HAP-1 (cell line): ENCODE measurements at regions not wholly inside any gene's neighbourhood (a gene's known extent, or its start where the extent isn't known, plus 50 kb on each side); places are given as distances from the start of the nearest gene placed in this dataset.
"Not testable (repeated sequence)": the region's sequence is repeated elsewhere in the genome, so short reads cannot be mapped to it uniquely, and the experiment has no call there.

ENCODE experiments used
- DNase-seq, 2 experiments: peaks; one replicate each; pipeline ENCODE4 v3.0.0-alpha.2; 2016 to 2020; ENCODE audit warnings: low spot score in 2 of 2
- H3K27me3 ChIP-seq: fragments of 250-450 bp; sonication (Bioruptor Pico); 2 replicates; pipeline ENCODE4 v1.5.1; 2020; ENCODE audit warnings: low read depth, mild to moderate bottlenecking, moderate library complexity
- H3K36me3 ChIP-seq: fragments of 250-450 bp; sonication (Bioruptor Pico); replicated peaks from 2 replicates; pipeline ENCODE4 v1.5.1; 2020; ENCODE audit warnings: mild to moderate bottlenecking
- H3K4me1 ChIP-seq: fragments of 250-450 bp; sonication (Bioruptor Pico); 2 replicates; pipeline ENCODE4 v1.5.1; 2020; ENCODE audit warnings: mild to moderate bottlenecking
- H3K4me3 ChIP-seq: fragments of 250-450 bp; sonication (Bioruptor Pico); 2 replicates; pipeline ENCODE4 v1.5.1; 2020; ENCODE audit warnings: mild to moderate bottlenecking, moderate library complexity
- H3K9me3 ChIP-seq: fragments of 250-450 bp; sonication (Bioruptor Pico); 2 replicates; pipeline ENCODE4 v1.5.1; 2020; ENCODE audit warnings: mild to moderate bottlenecking, moderate library complexity
- in situ Hi-C: fragments of 300-500 bp; cut with MboI; formaldehyde crosslinking; loops from 3 replicates; pipeline ENCODE4 v1.14.3; 2020; ENCODE audit warnings: low sequenced_read_pairs, inconsistent platforms, mixed read lengths

DNA sequence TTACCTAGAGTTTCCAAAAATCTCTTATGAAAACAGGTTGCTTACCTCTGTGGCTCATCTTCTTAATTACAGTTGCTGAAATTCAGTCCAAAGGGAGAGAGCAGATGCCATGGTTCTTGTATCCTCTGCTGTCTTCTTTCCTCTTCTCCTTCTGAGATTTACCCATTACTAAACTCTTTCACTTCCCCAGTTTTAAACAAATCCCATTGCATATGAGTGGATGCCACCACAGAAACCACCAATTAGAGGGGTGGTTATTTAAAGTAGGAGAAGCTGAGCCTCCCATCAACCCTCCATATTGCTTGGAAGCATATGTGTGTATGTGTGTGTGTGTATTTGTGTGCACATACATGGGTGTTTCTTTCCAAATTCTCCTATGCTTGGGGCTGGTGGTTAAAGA lies 128.5 kb upstream of the KCNK1 start:
- Histone ChIP-seq H3K36me3 (no peaks in the 10 kb centered on the region), H3K4me3 (no peak overlapping the region), H3K4me1 (no peaks in the 10 kb centered on the region), H3K27me3 (no peaks in the 10 kb centered on the region), H3K9me3 (no peaks in the 10 kb centered on the region)
- no peak for DNase-seq
- in situ Hi-C loops = no loop called here

DNA sequence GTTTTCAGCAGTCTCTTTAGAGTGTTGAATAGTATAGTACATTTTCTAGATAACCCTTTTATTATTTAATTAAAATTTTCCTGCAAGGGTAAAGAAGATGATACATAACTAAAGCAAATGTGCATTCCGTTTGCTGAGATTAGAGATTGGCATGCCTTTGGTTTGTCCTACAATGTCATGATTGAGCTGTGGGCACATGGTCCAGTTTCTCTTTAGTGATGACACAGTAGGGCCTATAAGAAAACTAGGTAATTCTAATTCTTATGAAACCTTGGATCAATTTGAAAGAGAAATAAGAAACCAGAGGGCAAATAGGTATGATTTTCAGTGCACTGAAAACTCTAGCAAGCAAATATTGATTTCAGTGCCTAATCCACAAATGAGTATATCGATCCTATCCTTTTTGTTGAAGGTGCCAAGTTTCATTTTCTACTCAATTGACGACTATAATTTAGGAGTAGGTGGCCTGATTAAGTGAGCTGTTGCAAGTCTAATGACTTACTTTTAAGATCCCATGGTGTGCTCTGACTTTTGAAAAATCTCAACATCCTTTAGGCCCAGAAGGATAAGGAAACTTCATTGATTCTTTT lies 128.0 kb upstream of the KCNK1 start:
- no peaks in the 10 kb centered on the region for H3K27me3 ChIP-seq
- DNase-seq = no peak
- H3K4me3 ChIP-seq = no peak overlapping the region
- H3K36me3 ChIP-seq = no peaks in the 10 kb centered on the region
- H3K9me3 ChIP-seq = no peaks in the 10 kb centered on the region
- in situ Hi-C loops = no loop called here
- H3K4me1 ChIP-seq = no peaks in the 10 kb centered on the region

DNA sequence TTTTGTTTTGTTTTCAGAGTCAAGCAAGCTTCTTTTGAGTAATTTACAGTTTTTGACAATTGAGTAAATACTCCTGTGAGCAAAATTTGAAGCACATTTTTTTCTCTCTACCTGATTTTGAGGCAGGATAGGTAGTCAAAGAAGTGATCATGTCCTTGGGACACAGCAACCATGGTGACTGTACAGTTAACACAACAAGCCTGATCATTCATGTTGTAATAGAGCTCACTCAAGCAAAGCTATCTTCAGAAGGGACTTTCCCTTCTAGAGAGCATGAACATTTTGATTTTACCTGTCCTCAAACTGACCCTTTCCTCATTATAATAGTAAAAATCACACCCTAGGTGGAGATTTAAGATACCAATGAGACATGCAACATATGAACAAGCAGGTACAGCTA lies 126.5 kb upstream of the KCNK1 start:
- H3K4me1 ChIP-seq = no peaks in the 10 kb centered on the region
- H3K27me3 ChIP-seq = no peaks in the 10 kb centered on the region
- H3K9me3 ChIP-seq = no peaks in the 10 kb centered on the region
- no peak for DNase-seq
- H3K36me3 ChIP-seq = no peaks in the 10 kb centered on the region
- H3K4me3 ChIP-seq = no peak overlapping the region
- in situ Hi-C loops = no loop called here

DNA sequence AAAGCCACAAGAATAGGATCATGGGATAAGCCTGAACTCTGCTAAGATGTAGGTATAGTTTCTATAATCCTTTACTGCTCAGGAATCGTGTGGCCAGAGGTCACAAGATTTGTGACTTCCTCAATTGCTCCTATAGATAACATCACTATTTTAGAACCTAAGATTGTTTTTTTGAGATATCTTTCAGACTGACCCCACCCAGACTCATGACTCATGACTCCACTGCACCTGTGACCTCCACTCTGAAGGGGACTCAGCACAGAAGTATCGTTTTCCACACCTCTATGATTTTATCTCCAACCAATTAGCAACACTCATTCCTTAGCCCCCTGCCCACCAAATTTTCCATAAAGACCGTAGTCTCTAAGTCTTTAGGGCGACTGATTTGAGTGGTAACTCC lies 124.5 kb upstream of the KCNK1 start:
- in situ Hi-C loops = no loop called here
- Histone ChIP-seq H3K4me3 (no peak overlapping the region), H3K4me1 (no peaks in the 10 kb centered on the region), H3K36me3 (no peaks in the 10 kb centered on the region), H3K27me3 (no peaks in the 10 kb centered on the region), H3K9me3 (no peaks in the 10 kb centered on the region)
- no peak for DNase-seq

DNA sequence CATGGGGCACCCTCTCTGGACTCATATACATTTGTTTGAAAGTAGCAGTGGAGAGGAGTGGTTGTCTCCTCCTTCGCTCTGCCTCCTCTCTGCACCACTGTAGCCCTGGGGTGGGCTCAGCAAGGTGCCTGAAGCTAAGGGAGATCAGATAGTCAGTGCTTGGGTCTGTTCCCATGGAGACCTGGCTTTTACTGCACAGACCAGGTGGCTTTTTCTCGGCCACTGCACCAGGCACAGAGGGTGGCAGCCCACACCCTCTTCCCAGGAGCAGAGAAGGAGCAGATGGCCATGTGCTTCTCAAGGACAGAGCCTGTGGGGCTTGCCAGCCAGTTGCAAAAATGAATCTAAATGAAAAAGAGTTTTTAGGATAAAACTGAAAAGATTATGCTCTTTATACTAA lies 123.4 kb upstream of the KCNK1 start:
- Histone ChIP-seq H3K4me1 (no peaks in the 10 kb centered on the region), H3K4me3 (no peak overlapping the region), H3K9me3 (no peaks in the 10 kb centered on the region), H3K36me3 (no peaks in the 10 kb centered on the region), H3K27me3 (no peaks in the 10 kb centered on the region)
- in situ Hi-C loops = no loop called here
- DNase-seq = no peak

DNA sequence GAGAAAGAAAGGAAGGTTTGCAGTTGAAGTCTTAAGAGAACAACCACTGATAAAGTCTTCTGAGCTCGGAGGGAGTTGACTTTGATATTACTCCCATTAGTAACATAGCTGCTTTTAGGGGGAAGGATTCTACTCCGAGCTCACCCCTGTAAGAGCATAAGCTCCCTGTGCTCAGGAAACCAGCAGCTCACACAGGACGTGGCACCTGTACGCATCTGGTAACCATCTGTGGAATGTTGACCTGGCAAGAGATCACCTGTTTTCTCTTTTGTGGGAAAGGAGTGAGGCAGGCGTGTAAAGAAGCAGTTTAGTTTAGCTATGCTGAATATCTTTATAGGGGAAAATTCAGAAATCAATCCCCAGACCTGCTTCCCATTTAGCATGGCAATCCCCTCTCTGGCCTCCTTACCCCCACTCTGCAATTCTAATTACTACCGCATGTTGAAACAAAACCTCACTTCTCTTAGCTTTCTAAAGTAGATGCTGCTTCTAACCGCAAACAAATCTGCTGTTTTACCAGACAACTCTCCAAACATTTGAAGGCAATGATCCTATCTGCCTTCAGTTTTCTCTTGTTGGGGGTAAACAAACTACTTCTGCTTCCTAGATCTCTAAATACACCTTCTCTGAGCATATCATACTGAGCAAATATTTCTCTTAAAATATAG lies 121.8 kb upstream of the KCNK1 start:
- H3K4me3 ChIP-seq = no peak overlapping the region
- in situ Hi-C loops = no loop called here
- no peaks in the 10 kb centered on the region for H3K27me3 ChIP-seq
- H3K9me3 ChIP-seq = no peaks in the 10 kb centered on the region
- no peaks in the 10 kb centered on the region for H3K36me3 ChIP-seq
- no peak for DNase-seq
- H3K4me1 ChIP-seq = no peaks in the 10 kb centered on the region

DNA sequence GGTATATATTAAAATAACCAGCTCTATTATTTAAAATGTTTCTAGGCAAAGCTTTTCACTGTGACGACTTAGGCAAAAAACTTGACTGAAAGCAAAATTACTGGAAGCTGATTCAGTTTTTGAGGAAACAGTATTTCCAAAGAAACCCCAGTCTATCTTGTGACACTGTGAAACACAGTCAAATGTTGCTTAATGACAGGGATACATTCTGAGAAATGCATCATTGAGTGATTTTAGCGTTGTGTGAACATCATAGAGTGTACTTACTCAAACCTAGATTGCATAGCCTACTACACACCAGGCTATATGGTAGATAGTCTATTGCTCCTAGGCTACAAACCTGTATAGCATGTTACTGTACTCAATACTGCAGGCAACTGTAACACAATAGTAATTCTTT lies 116.9 kb upstream of the KCNK1 start:
- in situ Hi-C loops = no loop called here
- no peak overlapping the region for H3K4me3 ChIP-seq
- H3K36me3 ChIP-seq = no peaks in the 10 kb centered on the region
- no peaks in the 10 kb centered on the region for H3K9me3 ChIP-seq
- no peaks in the 10 kb centered on the region for H3K27me3 ChIP-seq
- H3K4me1 ChIP-seq = no peaks in the 10 kb centered on the region
- DNase-seq = no peak

DNA sequence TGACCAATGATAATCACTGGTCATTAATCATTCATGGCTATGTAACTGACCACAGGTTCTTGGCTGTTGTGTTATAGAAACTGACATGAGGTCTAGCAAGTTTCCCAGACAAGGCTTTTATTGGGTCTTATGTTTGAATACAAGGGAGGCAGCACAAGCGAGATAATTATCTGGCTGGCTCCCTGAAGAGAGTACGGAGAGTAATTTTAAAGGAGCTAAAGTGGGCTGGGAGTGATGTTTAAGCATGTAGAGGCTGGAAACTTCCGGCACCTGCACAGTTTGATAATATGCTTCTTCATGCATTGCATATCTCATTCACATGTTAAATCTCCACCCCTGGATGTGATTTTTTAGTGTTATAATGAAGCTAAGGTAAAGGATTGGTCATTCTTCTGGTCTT lies 116.2 kb upstream of the KCNK1 start:
- Histone ChIP-seq H3K4me1 (no peaks in the 10 kb centered on the region), H3K4me3 (no peak overlapping the region), H3K27me3 (no peaks in the 10 kb centered on the region), H3K36me3 (no peaks in the 10 kb centered on the region), H3K9me3 (no peaks in the 10 kb centered on the region)
- in situ Hi-C loops = no loop called here
- no peak for DNase-seq

DNA sequence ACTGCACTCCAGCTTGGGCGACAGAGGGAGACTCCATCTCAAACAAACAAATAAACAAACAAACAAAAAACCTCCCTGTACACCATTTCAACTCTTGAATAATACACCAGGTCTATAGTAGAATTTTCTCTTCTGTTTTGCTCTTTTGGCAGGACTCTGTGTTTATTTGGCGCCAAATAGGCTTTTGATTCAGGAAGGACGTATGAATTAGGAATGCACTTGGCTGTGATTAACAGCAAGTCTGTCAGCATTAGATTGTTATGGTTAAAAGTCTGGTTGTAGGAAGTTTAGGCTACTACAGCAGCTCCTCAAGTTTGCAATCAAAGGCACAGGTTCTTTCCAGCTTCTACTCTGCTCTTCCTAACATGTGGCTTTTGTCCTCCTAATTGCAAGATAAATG lies 113.8 kb upstream of the KCNK1 start:
- in situ Hi-C loops = no loop called here
- Histone ChIP-seq H3K9me3 (no peaks in the 10 kb centered on the region), H3K36me3 (no peaks in the 10 kb centered on the region), H3K4me1 (no peaks in the 10 kb centered on the region), H3K4me3 (no peak overlapping the region), H3K27me3 (no peaks in the 10 kb centered on the region)
- no peak for DNase-seq

DNA sequence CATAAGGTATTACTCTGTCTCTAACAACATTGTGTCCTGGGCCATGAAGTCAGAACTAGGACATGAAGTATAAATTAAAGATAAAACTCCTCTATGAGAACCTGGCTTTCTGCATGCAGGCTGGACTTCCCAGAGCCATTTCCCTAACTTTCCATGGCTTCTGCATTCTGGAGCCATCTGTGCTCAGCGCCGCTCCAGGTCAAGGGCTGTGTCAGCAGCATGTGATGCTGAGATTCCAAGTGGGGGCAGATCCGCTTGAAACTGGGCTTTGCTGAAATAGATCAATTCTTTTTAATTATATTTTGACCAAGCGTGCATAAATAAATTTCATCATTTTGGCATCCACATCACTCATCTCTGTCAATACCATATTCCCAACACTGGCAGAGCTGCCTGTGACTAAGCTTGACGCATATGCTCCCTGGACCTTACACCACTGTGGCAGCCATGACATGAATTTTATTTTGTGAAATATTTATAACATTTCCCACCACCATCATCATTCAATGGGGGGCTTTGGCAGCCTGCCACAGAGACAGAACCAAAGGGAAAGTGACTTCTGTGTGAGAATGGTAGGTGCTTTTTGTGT lies 110.4 kb upstream of the KCNK1 start:
- Histone ChIP-seq H3K4me1 (no peaks in the 10 kb centered on the region), H3K9me3 (no peaks in the 10 kb centered on the region)
- no peak for DNase-seq

DNA sequence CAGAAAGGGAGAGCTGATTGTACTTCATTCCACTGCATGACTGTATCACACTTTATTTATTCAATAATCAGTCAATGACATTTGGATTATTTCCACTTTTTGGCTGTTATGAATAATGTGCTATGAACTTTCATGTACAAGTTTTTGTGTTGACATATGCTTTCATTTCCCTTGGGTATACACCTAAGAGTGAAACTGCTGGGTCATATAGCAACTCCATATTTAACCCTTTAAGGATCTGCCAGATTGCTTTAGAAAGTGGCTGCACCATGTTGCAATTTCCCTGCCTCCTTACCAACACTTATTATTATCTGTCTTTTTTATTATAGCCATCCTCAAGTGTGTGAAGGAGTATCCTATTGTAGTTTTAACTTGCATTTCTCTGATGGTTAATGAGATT lies 108.8 kb upstream of the KCNK1 start:
- Histone ChIP-seq H3K36me3 (no peaks in the 10 kb centered on the region), H3K4me1 (no peaks in the 10 kb centered on the region), H3K27me3 (0 out of 2 replicates have a peak, but pooled peaks cover 2% of the 10 kb centered on the region), H3K4me3 (no peak overlapping the region), H3K9me3 (no peaks in the 10 kb centered on the region)
- in situ Hi-C loops = no loop called here
- DNase-seq = no peak

More for the DNA sequence above, 110.4 kb upstream of the KCNK1 start:
- in situ Hi-C loops = no loop called here
- Histone ChIP-seq H3K36me3 (no peaks in the 10 kb centered on the region), H3K27me3 (no peaks in the 10 kb centered on the region), H3K4me3 (no peak overlapping the region)

DNA sequence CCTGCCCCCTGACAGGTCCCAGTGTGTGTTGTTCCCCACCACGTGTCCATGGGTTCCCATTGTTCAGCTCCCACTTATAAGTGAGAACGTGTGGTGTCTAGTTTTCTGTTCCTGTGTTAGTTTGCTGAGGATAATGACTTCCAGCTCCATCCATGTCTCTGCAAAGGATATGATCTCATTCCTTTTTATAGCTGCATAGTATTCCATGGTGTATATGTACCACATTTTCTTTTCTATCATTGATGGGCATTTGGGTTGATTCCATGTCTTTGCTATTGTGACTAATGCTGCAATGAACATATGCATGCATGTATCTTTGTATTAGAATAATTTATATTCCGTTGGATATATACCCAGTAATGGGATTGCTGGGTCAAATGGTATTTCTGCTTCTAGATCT lies 108.0 kb upstream of the KCNK1 start:
- H3K9me3 ChIP-seq, H3K36me3 ChIP-seq, DNase-seq, H3K27me3 ChIP-seq, in situ Hi-C loops, H3K4me1 ChIP-seq, H3K4me3 ChIP-seq: not testable (repeated sequence)

DNA sequence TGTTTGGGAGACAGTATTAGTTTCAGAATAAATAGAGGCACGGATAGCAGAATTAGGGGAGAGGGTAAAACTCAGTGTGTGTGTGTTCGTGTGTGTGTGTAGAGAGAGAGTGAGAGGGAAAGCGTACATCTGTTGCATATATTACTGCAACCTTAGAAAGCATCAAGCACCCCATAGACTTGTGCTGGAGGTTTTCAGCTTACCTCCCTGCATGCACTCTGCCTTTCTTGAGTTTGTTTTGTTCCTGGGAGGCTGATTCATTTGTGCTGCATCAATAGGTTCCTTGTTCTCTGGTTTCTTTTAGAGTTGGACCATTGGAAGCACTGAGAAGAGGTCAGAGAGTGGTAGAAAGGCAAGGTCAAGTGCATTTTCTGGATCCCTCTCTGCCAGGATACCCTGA lies 104.4 kb upstream of the KCNK1 start:
- H3K36me3 ChIP-seq = no peaks in the 10 kb centered on the region
- H3K27me3 ChIP-seq = 0 out of 2 replicates have a peak, but pooled peaks cover 2% of the 10 kb centered on the region
- no peaks in the 10 kb centered on the region for H3K4me1 ChIP-seq
- no peaks in the 10 kb centered on the region for H3K9me3 ChIP-seq
- no peak overlapping the region for H3K4me3 ChIP-seq
- in situ Hi-C loops = no loop called here
- no peak for DNase-seq

DNA sequence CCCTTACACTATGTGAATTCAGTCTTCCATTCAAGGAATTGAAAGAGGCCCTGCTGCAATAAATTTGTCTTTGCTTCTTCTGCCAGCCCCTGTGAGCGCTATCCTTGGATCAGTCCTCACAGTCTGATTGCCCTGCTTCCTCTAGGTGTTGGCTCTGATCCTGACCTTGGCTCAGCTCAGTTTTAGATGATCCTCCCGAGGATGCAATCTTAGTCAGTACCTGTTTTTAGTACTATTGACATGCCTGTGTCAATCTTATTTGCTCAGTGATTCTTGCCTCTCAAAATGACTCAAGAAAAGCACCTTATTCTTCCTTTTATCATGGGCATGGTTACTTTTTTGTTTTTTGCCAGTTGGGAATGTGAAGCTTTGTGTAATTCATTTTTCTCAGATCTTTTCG lies 101.4 kb upstream of the KCNK1 start:
- in situ Hi-C loops = no loop called here
- no peaks in the 10 kb centered on the region for H3K36me3 ChIP-seq
- H3K4me1 ChIP-seq = no peaks in the 10 kb centered on the region
- H3K9me3 ChIP-seq = no peaks in the 10 kb centered on the region
- H3K27me3 ChIP-seq = 0 out of 2 replicates have a peak, but pooled peaks cover 2% of the 10 kb centered on the region
- no peak for DNase-seq
- H3K4me3 ChIP-seq = no peak overlapping the region
